Heart left ventricle (tissue), 13 donors: ENCODE measurements at regions not wholly inside any gene's neighbourhood (a gene's known extent, or its start where the extent isn't known, plus 50 kb on each side); places are given as distances from the start of the nearest gene placed in this dataset.

Experiments used
- POLR2A ChIP-seq, 2 donors: fragments of 450-650 bp; IDR thresholded peaks; one replicate each; pipeline ENCODE4 v1.6.1; 2017; ENCODE audit warnings: antibody characterized with exemption in 2 of 2, mild to moderate bottlenecking in 2 of 2, moderate library complexity in 2 of 2
- TF ChIP-seq, protein P1 (sequence below), 12 donors: fragments of 200-600 bp; sonication (generic) in 4 of 12; IDR thresholded peaks; one replicate each; pipeline versions ENCODE4 v1.5.0 to v1.8.0; 2018 to 2022; ENCODE audit warnings: antibody characterized with exemption in 12 of 12, mild to moderate bottlenecking in 5 of 12
- donor health status: ischemic (EF 13 %, LVEDD 7.1; RV severe dilation, severe dysfunction).
- donor health status: DM: no; HTN: yes; CAD: no.
- donor health status: DM: no; HTN: no; CAD: no.
- donor health status: ischemic (EF 25% LVEDD 6.9; RV normal size, moderate dysfunction).
- donor health status: ischemic (EF 25% LVEDD 5.7; RV mildly dilated, moderate dysfunction).
- donor health status: ischemic (EF 35%, LVEDD 5.7; RV mildly dilated, moderate dysfunction).
- donor health status: nonischemic (EF 11% LVEDD 7.7; RV severe dilation, severe dysfunction).
- donor health status: DM: yes; HTN: yes; CAD: no.
- donor health status: PGD.
- donor health status: ischemic (EF 29% LVEDD 5.4; RV normal size, mild dysfunction).
- donor health status: nonischemic (EF 23%, LVEDD 6.1; RV moderate dilation, normal function).

GRCh38 chr2:128600581-128601297, 282.1 kb upstream of the HS6ST1 start:
- TF ChIP-seq, protein P1, sequence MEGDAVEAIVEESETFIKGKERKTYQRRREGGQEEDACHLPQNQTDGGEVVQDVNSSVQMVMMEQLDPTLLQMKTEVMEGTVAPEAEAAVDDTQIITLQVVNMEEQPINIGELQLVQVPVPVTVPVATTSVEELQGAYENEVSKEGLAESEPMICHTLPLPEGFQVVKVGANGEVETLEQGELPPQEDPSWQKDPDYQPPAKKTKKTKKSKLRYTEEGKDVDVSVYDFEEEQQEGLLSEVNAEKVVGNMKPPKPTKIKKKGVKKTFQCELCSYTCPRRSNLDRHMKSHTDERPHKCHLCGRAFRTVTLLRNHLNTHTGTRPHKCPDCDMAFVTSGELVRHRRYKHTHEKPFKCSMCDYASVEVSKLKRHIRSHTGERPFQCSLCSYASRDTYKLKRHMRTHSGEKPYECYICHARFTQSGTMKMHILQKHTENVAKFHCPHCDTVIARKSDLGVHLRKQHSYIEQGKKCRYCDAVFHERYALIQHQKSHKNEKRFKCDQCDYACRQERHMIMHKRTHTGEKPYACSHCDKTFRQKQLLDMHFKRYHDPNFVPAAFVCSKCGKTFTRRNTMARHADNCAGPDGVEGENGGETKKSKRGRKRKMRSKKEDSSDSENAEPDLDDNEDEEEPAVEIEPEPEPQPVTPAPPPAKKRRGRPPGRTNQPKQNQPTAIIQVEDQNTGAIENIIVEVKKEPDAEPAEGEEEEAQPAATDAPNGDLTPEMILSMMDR (IDR thresholded peaks at IDR 0.05) = no peak
- no peak for TF ChIP-seq POLR2A (IDR thresholded peaks at IDR 0.05)
